Middle frontal gyrus (tissue), 1 donor: ENCODE measurements at regions not wholly inside any gene's neighbourhood (a gene's known extent, or its start where the extent isn't known, plus 50 kb on each side); places are given as distances from the start of the nearest gene placed in this dataset.
"Not testable (repeated sequence)": the region's sequence is repeated elsewhere in the genome, so short reads cannot be mapped to it uniquely, and the experiment has no call there.

Experiments
- DNase-seq: peaks from one replicate; pipeline ENCODE4 v3.0.0-alpha.2; 2015; ENCODE audit warnings: low spot score; ENCODE audit errors: extremely low spot score

GRCh38 chr9:7479300-7479699 lies 320.3 kb downstream of the DMAC1 start:
- DNase-seq: no peak

- no peak for DNase-seq
These were observed 320.9 kb downstream of the DMAC1 start for GRCh38 chr9:7478646-7479045.

DNA sequence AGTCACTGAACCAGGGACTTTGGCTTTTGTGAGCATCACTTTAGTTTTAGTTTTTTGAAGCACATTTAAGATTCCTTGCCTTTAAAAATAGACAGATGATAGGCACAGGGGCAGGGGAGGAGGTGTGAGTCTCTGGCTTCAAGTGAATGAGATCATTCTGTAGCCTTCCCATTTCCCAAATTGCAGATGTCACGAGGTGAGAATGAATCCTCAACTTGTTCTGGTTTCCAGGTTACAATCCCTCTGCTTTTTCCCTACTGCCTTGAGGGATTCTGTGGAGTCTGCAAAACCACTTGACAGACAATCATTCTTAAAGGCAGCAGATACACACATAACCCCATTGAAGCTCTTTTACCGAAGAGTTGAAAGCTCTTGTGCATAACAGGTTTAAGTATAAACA lies 332.4 kb downstream of the DMAC1 start:
- DNase-seq: no peak

- no peak for DNase-seq
These were observed 337.8 kb downstream of the DMAC1 start for GRCh38 chr9:7461791-7462190.

DNA sequence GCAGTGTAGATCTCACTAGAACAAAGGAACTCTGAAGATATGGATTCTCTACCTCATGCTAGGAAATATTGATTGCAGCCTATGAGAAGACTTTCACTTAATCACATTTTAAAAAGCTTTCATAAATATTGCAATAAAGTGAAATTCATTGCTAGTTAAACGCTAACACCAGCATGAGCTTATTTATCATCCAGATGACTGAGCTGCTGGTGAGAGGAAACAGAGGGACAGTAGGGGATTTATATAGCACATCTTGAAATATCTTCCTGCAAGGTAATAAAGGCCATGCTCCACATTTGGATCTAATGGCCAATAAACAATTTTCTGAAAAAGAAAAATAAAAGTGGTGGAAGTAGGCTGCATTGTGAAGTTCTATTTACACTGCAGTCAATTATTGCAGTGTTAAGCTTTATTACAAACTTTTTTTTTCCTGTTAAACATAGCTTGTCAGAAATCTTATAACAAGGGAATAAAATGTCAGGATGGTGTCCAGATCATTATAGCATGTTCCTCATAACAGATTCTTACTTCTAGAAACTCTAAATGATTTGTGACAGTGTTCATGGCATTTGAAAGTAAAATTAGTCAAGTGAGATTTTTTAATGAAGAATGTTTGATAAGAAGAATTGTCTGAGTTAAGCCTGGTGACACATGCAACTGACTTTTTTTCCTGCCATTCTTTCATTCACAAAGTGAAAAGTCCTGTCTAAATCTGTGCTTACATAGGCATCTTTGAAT lies 342.6 kb downstream of the DMAC1 start:
- DNase-seq: no peak

DNA sequence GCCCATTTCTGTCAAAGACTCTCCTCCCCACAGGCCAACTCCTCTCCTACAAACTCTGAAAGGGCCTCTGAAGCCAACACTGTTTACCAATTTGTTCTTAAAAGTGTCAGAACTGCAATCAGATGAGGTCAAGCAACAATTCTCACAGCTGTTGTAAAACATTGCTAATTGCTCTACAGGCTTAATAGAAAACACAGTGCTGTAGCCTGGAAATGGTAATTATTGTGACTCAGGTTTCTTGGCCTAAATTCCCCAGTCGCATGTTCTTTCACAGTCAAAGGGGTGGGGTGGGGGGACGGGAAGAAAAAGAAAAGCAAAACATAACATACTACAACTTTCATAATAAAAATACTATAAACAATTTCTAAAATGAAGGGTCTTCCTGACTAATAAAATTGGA lies 343.2 kb downstream of the DMAC1 start:
- no peak for DNase-seq

DNA sequence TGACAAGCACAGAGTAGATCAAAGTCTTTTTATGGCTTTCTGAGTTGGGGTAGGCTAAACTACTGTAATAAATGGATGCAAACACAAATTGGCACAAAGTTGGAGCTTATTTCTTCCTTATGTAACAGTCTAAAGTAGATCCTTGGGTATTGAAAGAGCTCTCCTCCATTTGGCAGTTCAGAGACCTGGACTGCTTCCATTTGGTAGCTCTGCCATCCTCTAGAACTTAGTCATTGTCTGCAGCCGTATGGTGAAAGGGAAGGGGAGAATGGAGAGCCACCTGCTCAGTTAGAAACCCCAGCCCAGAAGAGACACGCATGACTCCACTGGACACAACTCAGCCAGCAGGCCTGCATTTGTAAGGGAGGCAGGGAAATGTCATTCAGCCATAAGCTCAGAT lies 345.0 kb downstream of the DMAC1 start:
- no peak for DNase-seq

DNA sequence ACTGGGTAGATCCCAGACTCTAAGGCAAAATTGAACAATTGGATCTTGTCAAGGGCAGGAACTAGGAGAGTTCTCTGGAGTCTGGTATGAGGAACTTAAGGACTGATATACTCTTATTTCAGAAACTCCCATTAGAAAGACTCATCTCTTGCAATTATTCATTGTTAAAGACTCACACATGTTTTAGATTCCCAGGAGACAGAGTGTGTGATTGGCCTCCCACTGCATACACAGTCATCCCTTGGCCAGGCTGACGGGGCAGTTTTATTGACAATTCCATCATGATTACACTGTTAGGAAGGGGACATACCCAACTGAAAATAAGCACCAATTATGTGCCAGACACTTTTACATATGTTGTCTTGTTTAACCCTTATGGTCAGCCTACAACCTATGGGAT lies 347.2 kb downstream of the DMAC1 start:
- DNase-seq: no peak

DNA sequence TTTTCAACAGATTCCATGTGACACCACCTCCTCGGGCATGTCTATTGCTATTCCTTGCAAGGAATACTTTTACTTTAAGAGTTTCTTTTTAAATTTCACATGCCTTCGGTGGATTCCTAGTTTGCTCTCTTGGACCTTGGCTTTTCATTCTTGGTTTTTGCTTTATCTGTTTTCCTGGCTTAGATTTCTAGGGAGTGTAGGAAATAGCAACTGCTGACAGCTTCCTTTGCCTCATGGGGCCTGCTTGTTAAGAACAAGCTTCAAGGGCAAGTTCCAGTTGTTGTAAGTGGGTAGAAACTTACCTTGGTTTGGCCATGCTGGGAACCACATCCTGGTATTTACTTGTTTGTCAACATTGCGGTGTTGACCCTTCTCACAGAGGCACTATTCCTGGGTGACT lies 348.5 kb downstream of the DMAC1 start:
- DNase-seq: no peak

DNA sequence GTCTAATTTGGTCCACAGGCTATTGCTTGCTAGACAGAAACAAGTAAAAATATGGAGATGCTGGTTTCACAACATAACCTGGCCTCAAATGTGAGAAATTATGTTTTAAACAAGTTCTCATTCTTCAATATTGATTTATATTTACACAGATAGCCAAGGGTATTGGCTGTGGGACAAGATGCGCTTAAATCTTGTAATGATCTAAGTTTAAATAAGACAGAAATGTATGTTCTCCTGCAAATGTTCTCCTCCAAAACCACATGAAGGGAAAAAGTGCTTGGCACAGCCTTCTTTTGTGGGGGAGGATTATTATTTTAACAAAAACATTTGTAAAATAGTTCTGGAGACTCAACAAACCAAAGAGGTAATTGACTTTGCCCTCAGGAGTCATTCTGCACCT lies 356.0 kb downstream of the DMAC1 start:
- DNase-seq: no peak

GRCh38 chr9:7439355-7439995 lies 360.1 kb downstream of the DMAC1 start:
- no peak for DNase-seq

GRCh38 chr9:7436754-7437153 lies 362.8 kb downstream of the DMAC1 start:
- DNase-seq: no peak

GRCh38 chr9:7433508-7434292 lies 365.9 kb downstream of the DMAC1 start:
- no peak for DNase-seq

DNA sequence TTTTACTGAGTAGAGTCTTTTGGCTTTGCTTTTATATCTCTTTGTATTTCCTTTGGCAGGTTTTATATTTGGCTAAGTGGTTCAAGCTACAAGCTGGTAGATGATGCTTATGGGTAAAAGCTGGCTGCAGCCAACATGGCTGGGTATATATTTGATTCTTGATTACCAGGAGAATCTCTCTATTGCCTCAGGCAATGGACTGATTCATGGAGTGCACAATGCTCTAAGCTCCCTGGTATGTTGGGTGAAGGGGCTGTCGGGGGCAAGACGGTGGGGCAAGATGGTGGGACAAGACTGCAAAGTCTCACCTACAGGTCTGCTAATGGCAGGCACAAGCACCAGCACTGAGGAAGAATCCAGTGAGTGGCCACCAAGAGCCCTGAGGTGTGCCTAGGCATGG lies 366.6 kb downstream of the DMAC1 start:
- no peak for DNase-seq

DNA sequence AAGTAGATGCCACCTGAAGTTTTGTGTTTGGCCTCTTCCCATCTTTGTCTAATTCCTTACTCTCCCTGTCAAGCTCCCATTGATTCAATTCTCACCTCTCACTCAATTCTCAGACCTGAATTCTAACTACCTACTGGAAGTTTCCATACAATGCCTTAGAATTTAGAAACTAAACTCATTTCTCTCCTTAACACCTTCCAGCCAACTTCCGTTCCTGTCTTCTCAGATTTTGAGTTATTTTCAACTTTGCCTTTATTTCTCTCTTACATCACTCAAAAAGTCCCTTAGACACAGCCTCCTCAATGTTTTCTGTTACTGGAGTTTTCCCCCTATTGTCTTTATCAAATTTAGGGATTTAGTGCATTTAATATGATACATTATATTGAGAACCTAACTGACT lies 382.2 kb downstream of the DMAC1 start:
- DNase-seq: not testable (repeated sequence)

- no peak for DNase-seq
These were observed 383.7 kb downstream of the DMAC1 start for GRCh38 chr9:7415836-7416235.

- no peak for DNase-seq
These were observed 390.7 kb downstream of the DMAC1 start for GRCh38 chr9:7408845-7409244.

DNA sequence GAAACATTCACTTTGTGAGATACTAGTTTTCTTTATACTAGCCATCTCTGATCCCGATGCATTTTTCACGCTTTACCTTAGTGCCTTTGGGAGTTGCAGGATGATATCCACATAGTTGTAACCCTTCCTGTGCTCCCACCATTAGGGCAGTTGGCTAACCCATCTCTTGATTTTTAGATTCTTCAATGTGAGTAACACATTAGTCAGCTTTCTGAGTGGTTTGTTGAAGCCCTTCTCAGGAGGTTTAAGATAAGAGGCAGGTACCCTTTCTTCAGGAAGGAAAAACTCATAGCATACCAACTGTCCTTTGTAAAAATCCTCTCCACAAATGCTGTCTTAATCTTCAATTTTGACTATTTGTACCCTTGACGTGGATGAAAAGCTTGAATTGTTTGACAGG lies 392.3 kb downstream of the DMAC1 start:
- DNase-seq: no peak

DNA sequence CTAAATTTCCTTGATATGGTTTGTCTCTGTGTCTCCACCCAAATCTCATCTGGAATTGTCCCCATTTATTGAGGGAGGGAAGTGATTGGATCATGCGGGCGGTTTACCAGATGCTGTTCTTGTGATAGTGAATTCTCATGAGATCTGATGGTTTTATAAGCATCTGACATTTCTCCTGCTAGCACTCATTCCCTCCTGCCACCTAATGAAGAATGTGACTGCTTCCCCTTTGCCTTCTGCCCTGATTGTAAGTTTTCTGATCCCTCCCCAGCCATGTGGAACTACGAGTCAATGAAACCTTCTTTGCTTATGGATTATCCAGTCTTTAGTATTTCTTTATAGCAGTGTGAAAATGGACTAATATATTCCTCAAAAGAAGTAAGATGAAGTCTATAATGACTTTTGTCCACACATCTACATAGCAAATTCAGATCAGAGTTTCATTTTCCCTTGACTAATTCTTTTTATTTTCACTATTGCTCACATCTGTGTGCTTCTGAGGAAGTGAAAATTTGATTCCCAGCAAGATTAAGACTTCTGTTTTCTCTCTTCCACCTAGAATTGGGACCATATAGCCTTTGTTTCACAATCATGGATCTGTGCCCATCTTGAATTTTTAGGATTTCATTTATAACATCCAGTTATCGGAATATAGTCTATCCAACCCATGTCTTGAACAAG lies 393.5 kb downstream of the DMAC1 start:
- no peak for DNase-seq

DNA sequence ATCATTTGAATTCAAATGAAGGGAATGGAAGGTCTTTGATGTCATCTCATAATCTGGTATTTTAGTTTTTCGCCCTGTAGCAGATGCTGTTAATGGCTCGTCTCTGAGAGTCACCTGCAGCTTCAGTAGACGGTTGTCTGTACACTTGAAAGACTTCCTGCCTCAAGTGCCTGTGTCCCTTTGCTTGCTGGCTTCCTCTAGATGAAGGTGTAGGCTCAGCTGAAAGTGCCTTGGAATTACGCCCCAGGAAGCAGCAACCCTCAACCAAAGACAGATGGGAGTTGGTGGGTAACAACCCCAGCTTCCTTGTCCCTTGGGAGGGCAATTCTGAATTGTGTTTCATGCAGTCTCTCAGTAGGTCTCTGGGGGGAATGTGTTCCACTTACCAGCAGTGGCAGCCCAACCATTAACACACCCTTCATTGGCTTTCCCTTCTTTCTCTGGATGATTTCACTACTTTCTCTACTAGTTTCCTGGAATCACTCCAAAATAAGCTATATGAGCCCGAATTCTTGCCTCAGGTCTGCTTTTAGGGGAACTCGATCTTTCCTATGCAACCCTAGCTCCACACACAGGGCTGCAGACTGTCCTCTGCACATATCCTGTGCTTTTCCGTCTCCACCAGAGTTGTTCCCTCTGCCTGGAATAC lies 395.6 kb downstream of the DMAC1 start:
- DNase-seq: no peak

DNA sequence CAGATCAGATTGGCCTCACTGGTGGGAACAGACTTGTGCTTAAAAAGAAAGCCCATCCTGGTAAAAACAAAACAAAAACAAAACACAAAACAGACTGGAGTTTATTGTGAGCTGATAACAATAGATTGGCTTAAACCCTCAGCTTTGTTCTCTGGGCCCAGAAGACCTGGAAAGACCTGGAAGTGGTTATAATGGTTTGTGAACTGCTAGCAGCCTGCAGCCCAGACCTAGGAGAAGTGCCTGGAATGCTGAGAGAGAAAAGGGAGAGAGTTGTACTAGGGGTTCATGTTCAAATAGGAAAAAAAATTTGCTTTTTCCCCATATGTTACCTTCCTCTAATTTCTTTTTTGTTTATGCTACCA lies 396.6 kb downstream of the DMAC1 start:
- DNase-seq: no peak
